WTC11 (cell line): ENCODE measurements at regions not wholly inside any gene's neighbourhood (a gene's known extent, or its start where the extent isn't known, plus 50 kb on each side); places are given as distances from the start of the nearest gene placed in this dataset.

ENCODE experiments used
- CREB1 ChIP-seq: sonication (generic); formaldehyde crosslinking; IDR thresholded peaks from 2 replicates; pipeline ENCODE4 v1.8.0; 2023; ENCODE audit warnings: mild to moderate bottlenecking, missing genetic modification reagents
- JUN ChIP-seq: sonication (generic); formaldehyde crosslinking; IDR thresholded peaks from 2 replicates; pipeline ENCODE4 v1.8.0; 2023; ENCODE audit warnings: mild to moderate bottlenecking, missing genetic modification reagents
- NR1H2 ChIP-seq: sonication (generic); formaldehyde crosslinking; IDR thresholded peaks from 2 replicates; pipeline ENCODE4 v1.9.0; 2021; ENCODE audit warnings: mild to moderate bottlenecking, moderate library complexity, missing genetic modification reagents
- NR2C2 ChIP-seq: sonication (generic); formaldehyde crosslinking; IDR thresholded peaks from 2 replicates; pipeline ENCODE4 v1.8.0; 2022; ENCODE audit warnings: mild to moderate bottlenecking, missing genetic modification reagents
- NR3C1 ChIP-seq: sonication (generic); formaldehyde crosslinking; conservative IDR thresholded peaks from 2 replicates; pipeline ENCODE4 v1.8.1; 2023; ENCODE audit warnings: low read depth, mild to moderate bottlenecking, missing genetic modification reagents
- TF ChIP-seq, protein P1 (sequence below): sonication (generic); formaldehyde crosslinking; IDR thresholded peaks from 2 replicates; pipeline ENCODE4 v1.8.1; 2023; ENCODE audit warnings: mild to moderate bottlenecking, missing genetic modification reagents, moderate library complexity
- TF ChIP-seq, protein P2 (sequence below): sonication (generic); formaldehyde crosslinking; IDR thresholded peaks from 2 replicates; pipeline ENCODE4 v1.8.1; 2022; ENCODE audit warnings: missing genetic modification reagents, borderline replicate concordance

DNA sequence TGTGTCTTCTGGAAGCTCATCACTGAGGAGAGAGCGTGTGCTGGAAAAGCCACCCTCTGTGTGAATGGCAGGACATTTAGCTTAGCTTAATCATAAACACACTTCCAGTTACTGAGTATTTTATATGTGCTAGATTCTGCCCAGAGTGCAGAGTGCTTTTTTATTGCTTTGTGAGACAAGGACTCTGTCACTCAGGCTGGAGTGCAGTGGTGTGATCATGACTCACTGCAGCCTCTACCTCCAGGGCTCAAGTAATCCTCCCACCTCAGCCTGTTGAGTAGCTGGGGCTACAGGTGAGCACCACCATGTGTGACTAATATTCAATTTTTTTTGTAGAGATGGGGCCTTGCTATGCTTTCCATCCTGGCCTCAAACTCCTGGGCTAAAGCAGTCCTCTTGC is 61.4 kb upstream of the IRX3 start:
- TF ChIP-seq, protein P1, sequence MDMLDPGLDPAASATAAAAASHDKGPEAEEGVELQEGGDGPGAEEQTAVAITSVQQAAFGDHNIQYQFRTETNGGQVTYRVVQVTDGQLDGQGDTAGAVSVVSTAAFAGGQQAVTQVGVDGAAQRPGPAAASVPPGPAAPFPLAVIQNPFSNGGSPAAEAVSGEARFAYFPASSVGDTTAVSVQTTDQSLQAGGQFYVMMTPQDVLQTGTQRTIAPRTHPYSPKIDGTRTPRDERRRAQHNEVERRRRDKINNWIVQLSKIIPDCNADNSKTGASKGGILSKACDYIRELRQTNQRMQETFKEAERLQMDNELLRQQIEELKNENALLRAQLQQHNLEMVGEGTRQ (CRISPR knock-in tag), result no peak
- no peak for TF ChIP-seq NR2C2 (CRISPR knock-in tag)
- no peak for TF ChIP-seq CREB1 (CRISPR knock-in tag)
- TF ChIP-seq NR1H2 (CRISPR knock-in tag), result no peak
- TF ChIP-seq JUN (CRISPR knock-in tag), result no peak
- no peak for TF ChIP-seq NR3C1 (CRISPR knock-in tag)
- TF ChIP-seq, protein P2, sequence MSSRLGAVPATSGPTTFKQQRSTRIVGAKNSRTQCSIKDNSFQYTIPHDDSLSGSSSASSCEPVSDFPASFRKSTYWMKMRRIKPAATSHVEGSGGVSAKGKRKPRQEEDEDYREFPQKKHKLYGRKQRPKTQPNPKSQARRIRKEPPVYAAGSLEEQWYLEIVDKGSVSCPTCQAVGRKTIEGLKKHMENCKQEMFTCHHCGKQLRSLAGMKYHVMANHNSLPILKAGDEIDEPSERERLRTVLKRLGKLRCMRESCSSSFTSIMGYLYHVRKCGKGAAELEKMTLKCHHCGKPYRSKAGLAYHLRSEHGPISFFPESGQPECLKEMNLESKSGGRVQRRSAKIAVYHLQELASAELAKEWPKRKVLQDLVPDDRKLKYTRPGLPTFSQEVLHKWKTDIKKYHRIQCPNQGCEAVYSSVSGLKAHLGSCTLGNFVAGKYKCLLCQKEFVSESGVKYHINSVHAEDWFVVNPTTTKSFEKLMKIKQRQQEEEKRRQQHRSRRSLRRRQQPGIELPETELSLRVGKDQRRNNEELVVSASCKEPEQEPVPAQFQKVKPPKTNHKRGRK (CRISPR knock-in tag), result no peak
